Common myeloid progenitor, CD34-positive (primary cell): ENCODE measurements at regions not wholly inside any gene's neighbourhood (a gene's known extent, or its start where the extent isn't known, plus 50 kb on each side); places are given as distances from the start of the nearest gene placed in this dataset.
A peak's percentile ranks its signal among the peaks of the same experiment; 100 is the strongest.
"Not testable (repeated sequence)": the region's sequence is repeated elsewhere in the genome, so short reads cannot be mapped to it uniquely, and the experiment has no call there.

Source experiments
- CTCF ChIA-PET: fragments of 350-600 bp; sonication (Branson Sonifier 250); formaldehyde crosslinking; loops from one replicate; lab custom pipeline; 2021; ENCODE audit warnings: antibody characterized with exemption; lab: Charles Lee
- POLR2A ChIA-PET: fragments of 350-600 bp; sonication (Branson Sonifier 250); formaldehyde crosslinking; loops from one replicate; lab custom pipeline; 2021; ENCODE audit warnings: antibody characterized with exemption; lab: Charles Lee
- DNase-seq, 3 donors: peaks; one replicate each; pipeline versions ENCODE4 v3.0.0 to v3.0.0-alpha.2; 2013
- H3K27ac ChIP-seq, 2 experiments: 1 replicate in 1 of 2; 2 replicates in 1 of 2; pipeline ENCODE4 v1.7.0; 2013; ENCODE audit warnings: inconsistent platforms in 2 of 2, low read length in 2 of 2, mild to moderate bottlenecking in 2 of 2, low read depth in 1 of 2, moderate library complexity in 1 of 2; ENCODE audit not compliant: severe bottlenecking in 2 of 2, insufficient read depth in 1 of 2, poor library complexity in 1 of 2
- H3K27me3 ChIP-seq, 5 experiments: replicated peaks in 2 of 5; 1 replicate in 3 of 5; 2 replicates in 2 of 5; pipeline versions ENCODE4 v1.6.1 to v1.7.0; 2013; ENCODE audit warnings: low read length in 4 of 5, mild to moderate bottlenecking in 2 of 5, moderate library complexity in 2 of 5, inconsistent platforms in 1 of 5; ENCODE audit not compliant: insufficient read depth in 5 of 5, control insufficient read depth in 4 of 5
- H3K36me3 ChIP-seq, 4 experiments: 1 replicate in 2 of 4; 2 replicates in 2 of 4; pipeline versions ENCODE4 v1.6.1 to v1.7.0; 2013; ENCODE audit warnings: low read length in 3 of 4, control low read depth in 1 of 4, mild to moderate bottlenecking in 1 of 4; ENCODE audit not compliant: control insufficient read depth in 4 of 4, insufficient read depth in 4 of 4
- H3K4me1 ChIP-seq, 4 experiments: 1 replicate in 3 of 4; 2 replicates in 1 of 4; pipeline versions ENCODE4 v1.6.1 to v1.7.1; 2013; ENCODE audit warnings: low read length in 3 of 4, mild to moderate bottlenecking in 3 of 4, control low read depth in 1 of 4, inconsistent platforms in 1 of 4, moderate library complexity in 1 of 4; ENCODE audit not compliant: control insufficient read depth in 4 of 4, insufficient read depth in 4 of 4; ENCODE audit errors: control extremely low read depth in 1 of 4
- H3K4me3 ChIP-seq, 7 experiments: 1 replicate in 4 of 7; 2 replicates in 3 of 7; pipeline versions ENCODE4 v1.5.1 to v1.7.0; 2013; ENCODE audit warnings: mild to moderate bottlenecking in 7 of 7, low read length in 6 of 7, moderate library complexity in 6 of 7, inconsistent platforms in 2 of 7, low read depth in 2 of 7, control low read depth in 1 of 7; ENCODE audit not compliant: insufficient read depth in 4 of 7, control insufficient read depth in 1 of 7; ENCODE audit errors: extremely low read depth in 1 of 7
- H3K9me3 ChIP-seq, 5 experiments: 1 replicate in 4 of 5; 2 replicates in 1 of 5; pipeline versions ENCODE4 v1.6.1 to v1.7.1; 2013; ENCODE audit warnings: low read length in 4 of 5, mild to moderate bottlenecking in 2 of 5, inconsistent platforms in 1 of 5, low read depth in 1 of 5, moderate library complexity in 1 of 5; ENCODE audit not compliant: control insufficient read depth in 4 of 5, insufficient read depth in 2 of 5; ENCODE audit errors: control extremely low read depth in 1 of 5
- WGBS: methylation state at CpG from one replicate; pipeline ENCODE4 v1.1.5; 2013; ENCODE audit not compliant: insufficient coverage; 5-methylcytosine and 5-hydroxymethylcytosine counted together

GRCh38 chr4:59671037-59671436 is 1529.1 kb upstream of the ADGRL3 start:
- H3K4me1 ChIP-seq = no peaks in the 10 kb centered on the region
- no peak overlapping the region for H3K4me3 ChIP-seq
- H3K9me3 ChIP-seq = no peaks in the 10 kb centered on the region
- no peaks in the 10 kb centered on the region for H3K36me3 ChIP-seq
- no peaks in the 10 kb centered on the region for H3K27me3 ChIP-seq
- ChIA-PET POLR2A (no interaction called here), CTCF (no interaction called here)
- H3K27ac ChIP-seq = no peak overlapping the region
- WGBS = 80% methylated on average over 1 of the region's 1 CpG
- no peak for DNase-seq

- CTCF ChIA-PET = no interaction called here
Observed at GRCh38 chr4:59676389-59676788, 1523.7 kb upstream of the ADGRL3 start.

GRCh38 chr4:59676992-59677391 is 1523.1 kb upstream of the ADGRL3 start:
- CTCF ChIA-PET, POLR2A ChIA-PET, H3K9me3 ChIP-seq, H3K4me1 ChIP-seq, H3K36me3 ChIP-seq, H3K4me3 ChIP-seq, H3K27me3 ChIP-seq, DNase-seq, H3K27ac ChIP-seq: not testable (repeated sequence)
- 100% methylated on average over 1 of the region's 2 CpGs for WGBS

More at GRCh38 chr4:59676389-59676788, 1523.7 kb upstream of the ADGRL3 start:
- Histone ChIP-seq H3K27me3 (no peaks in the 10 kb centered on the region), H3K4me1 (no peaks in the 10 kb centered on the region), H3K27ac (no peak overlapping the region), H3K4me3 (no peak overlapping the region), H3K9me3 (peaks cover 0 to 4% (median 3%) of the 10 kb centered on the region in 5 experiments), H3K36me3 (no peaks in the 10 kb centered on the region)
- no CpG with 5 or more reads among the region's 1 CpG for WGBS
- no peak for DNase-seq
- POLR2A ChIA-PET = no interaction called here

GRCh38 chr4:59685626-59686025 is 1514.5 kb upstream of the ADGRL3 start:
- WGBS = 100% methylated on average over 1 of the region's 1 CpG
- Histone ChIP-seq H3K27ac (no peak overlapping the region), H3K27me3 (no peaks in the 10 kb centered on the region), H3K9me3 (peaks cover 0 to 2% (median 0%) of the 10 kb centered on the region in 5 experiments), H3K4me1 (no peaks in the 10 kb centered on the region), H3K4me3 (no peak overlapping the region), H3K36me3 (no peaks in the 10 kb centered on the region)
- DNase-seq = no peak
- ChIA-PET POLR2A (no interaction called here), CTCF (no interaction called here)

GRCh38 chr4:59689149-59689548 is 1511.0 kb upstream of the ADGRL3 start:
- Histone ChIP-seq H3K27ac (no peak overlapping the region), H3K36me3 (no peaks in the 10 kb centered on the region), H3K4me1 (no peaks in the 10 kb centered on the region), H3K9me3 (peaks cover 0 to 2% (median 0%) of the 10 kb centered on the region in 5 experiments), H3K27me3 (no peaks in the 10 kb centered on the region), H3K4me3 (no peak overlapping the region)
- WGBS = 98% methylated on average over 6 of the region's 6 CpGs
- ChIA-PET POLR2A (no interaction called here), CTCF (no interaction called here)
- no peak for DNase-seq

GRCh38 chr4:59695355-59696053 is 1504.6 kb upstream of the ADGRL3 start:
- Histone ChIP-seq H3K9me3 (no peaks in the 10 kb centered on the region), H3K27ac (no peak overlapping the region), H3K4me3 (no peak overlapping the region), H3K4me1 (no peaks in the 10 kb centered on the region), H3K27me3 (no peaks in the 10 kb centered on the region), H3K36me3 (no peaks in the 10 kb centered on the region)
- CTCF ChIA-PET = no interaction called here
- POLR2A ChIA-PET = no interaction called here
- 100% methylated on average over 1 of the region's 5 CpGs for WGBS
- DNase-seq = no peak

- ChIA-PET CTCF (no interaction called here), POLR2A (no interaction called here)
- Histone ChIP-seq H3K27ac (no peak overlapping the region), H3K4me3 (no peak overlapping the region), H3K27me3 (no peaks in the 10 kb centered on the region), H3K4me1 (no peaks in the 10 kb centered on the region), H3K9me3 (no peaks in the 10 kb centered on the region), H3K36me3 (no peaks in the 10 kb centered on the region)
- WGBS = 100% methylated on average over 2 of the region's 2 CpGs
- peak in 1 of 3 donors; percentile 14 for DNase-seq
Observed at GRCh38 chr4:59698041-59698440, 1502.1 kb upstream of the ADGRL3 start.
